ENCODE measurements at regions not wholly inside any gene's neighbourhood (a gene's known extent, or its start where the extent isn't known, plus 50 kb on each side); places are given as distances from the start of the nearest gene placed in this dataset.

GRCh38 chr5:167800427-167800826 lies 491.0 kb upstream of the WWC1 start:
- H3K9me3 ChIP-seq (replicated peaks in 1 of 2; ENCODE audit: control insufficient read depth in 1 of 2, insufficient read depth in 1 of 2, low read length in 2 of 2): no peaks in the 10 kb centered on the region

GRCh38 chr5:167801999-167802398 lies 489.4 kb upstream of the WWC1 start:
- WGBS (ENCODE audit: insufficient coverage): no CpG with 5 or more reads among the region's 4 CpGs
- Histone ChIP-seq H3K4me3 (replicated peaks in 1 of 3; ENCODE audit: low read depth in 2 of 3, low read length in 3 of 3) (no peak overlapping the region), H4K20me1 (ENCODE audit: insufficient read depth, low read length) (no peaks in the 10 kb centered on the region), H3K36me3 (replicated peaks in 1 of 2; ENCODE audit: control insufficient read depth in 1 of 2, insufficient read depth in 2 of 2, low read length in 2 of 2) (no peaks in the 10 kb centered on the region), H3K4me1 (ENCODE audit: control insufficient read depth in 1 of 2, insufficient read depth in 2 of 2, low read length in 2 of 2) (peaks cover 0 to 5% of the 10 kb centered on the region in 2 donors), H3K9me3 (replicated peaks in 1 of 2; ENCODE audit: control insufficient read depth in 1 of 2, insufficient read depth in 1 of 2, low read length in 2 of 2) (no peaks in the 10 kb centered on the region), H3K4me2 (replicated peaks; ENCODE audit: extremely low read depth, low read length, poor library complexity, severe bottlenecking) (no peak overlapping the region), H3K79me2 (ENCODE audit: insufficient read depth, low read length) (no peaks in the 10 kb centered on the region), H2AFZ (ENCODE audit: insufficient read depth, low read depth, low read length, poor library complexity, severe bottlenecking) (no peak overlapping the region), H3K27me3 (ENCODE audit: control insufficient read depth in 2 of 2, insufficient read depth in 2 of 2, low read length in 2 of 2) (no peaks in the 10 kb centered on the region), H3K9ac (ENCODE audit: insufficient read depth, low read length, poor library complexity, severe bottlenecking) (no peak overlapping the region), H3K27ac (ENCODE audit: low read depth in 1 of 2, low read length in 2 of 2) (no peak overlapping the region)
- Mint-ChIP-seq H3K4me3 (no peak overlapping the region), H3K27me3 (ENCODE audit: low read depth in 3 of 3) (peaks cover 0 to 3% (median 2%) of the 10 kb centered on the region in 3 donors), H3K27ac (no peak overlapping the region), H3K36me3 (no peaks in the 10 kb centered on the region), H3K4me1 (peaks cover 7% of the 10 kb centered on the region), H3K9me3 (no peaks in the 10 kb centered on the region)
- DNase-seq: no peak
- no peak for TF ChIP-seq CTCF (IDR thresholded peaks at IDR 0.05)
- intact Hi-C loops (cut with micrococcal nuclease): no loop called here

More at GRCh38 chr5:167800427-167800826, 491.0 kb upstream of the WWC1 start:
- peaks cover 7% of the 10 kb centered on the region for H3K4me1 Mint-ChIP-seq
- DNase-seq: no peak
- H3K27me3 ChIP-seq (ENCODE audit: control insufficient read depth in 2 of 2, insufficient read depth in 2 of 2, low read length in 2 of 2): no peaks in the 10 kb centered on the region
- no peak for TF ChIP-seq CTCF (IDR thresholded peaks at IDR 0.05)
- 83% methylated on average over 3 of the region's 4 CpGs for WGBS (ENCODE audit: insufficient coverage)
- no peaks in the 10 kb centered on the region for H3K36me3 ChIP-seq (replicated peaks in 1 of 2; ENCODE audit: control insufficient read depth in 1 of 2, insufficient read depth in 2 of 2, low read length in 2 of 2)
- H4K20me1 ChIP-seq (ENCODE audit: insufficient read depth, low read length): no peaks in the 10 kb centered on the region
- H3K4me1 ChIP-seq (ENCODE audit: control insufficient read depth in 1 of 2, insufficient read depth in 2 of 2, low read length in 2 of 2): peaks cover 0 to 5% of the 10 kb centered on the region in 2 donors
- intact Hi-C loops (cut with micrococcal nuclease): no loop called here
- H3K9ac ChIP-seq (ENCODE audit: insufficient read depth, low read length, poor library complexity, severe bottlenecking): no peak overlapping the region
- H3K4me3 Mint-ChIP-seq: no peak overlapping the region
- H3K27me3 Mint-ChIP-seq (ENCODE audit: low read depth in 3 of 3): peaks cover 0 to 3% (median 2%) of the 10 kb centered on the region in 3 donors
- no peak overlapping the region for H2AFZ ChIP-seq (ENCODE audit: insufficient read depth, low read depth, low read length, poor library complexity, severe bottlenecking)
- H3K27ac Mint-ChIP-seq: no peak overlapping the region
- no peak overlapping the region for H3K27ac ChIP-seq (ENCODE audit: low read depth in 1 of 2, low read length in 2 of 2)
- no peaks in the 10 kb centered on the region for H3K36me3 Mint-ChIP-seq
- H3K4me2 ChIP-seq (replicated peaks; ENCODE audit: extremely low read depth, low read length, poor library complexity, severe bottlenecking): no peak overlapping the region
- H3K9me3 Mint-ChIP-seq: no peaks in the 10 kb centered on the region
- no peaks in the 10 kb centered on the region for H3K79me2 ChIP-seq (ENCODE audit: insufficient read depth, low read length)
- H3K4me3 ChIP-seq (replicated peaks in 1 of 3; ENCODE audit: low read depth in 2 of 3, low read length in 3 of 3): no peak overlapping the region

Data from CD14-positive monocyte (primary cell).